NCI-H526 treated with DMSO at 0.1 percent for 48 hours (cell line): ENCODE measurements at regions not wholly inside any gene's neighbourhood (a gene's known extent, or its start where the extent isn't known, plus 50 kb on each side); places are given as distances from the start of the nearest gene placed in this dataset.
"Not testable (repeated sequence)": the region's sequence is repeated elsewhere in the genome, so short reads cannot be mapped to it uniquely, and the experiment has no call there.

ENCODE experiments used
- DNase-seq: peaks from one replicate; lab custom pipeline; 2025; lab: John Stamatoyannopoulos, UW

GRCh38 chr14:41549821-41550607, 56.7 kb upstream of the LRFN5 start:
- no peak for DNase-seq

- DNase-seq, result no peak
Observed at GRCh38 chr14:41549282-41549681, 57.4 kb upstream of the LRFN5 start.

- DNase-seq, result no peak
Observed at GRCh38 chr14:41548666-41549065, 58.0 kb upstream of the LRFN5 start.

- no peak for DNase-seq
Observed at GRCh38 chr14:41541333-41541732, 65.3 kb upstream of the LRFN5 start.

GRCh38 chr14:41532255-41532654, 74.4 kb upstream of the LRFN5 start:
- DNase-seq, result no peak

- DNase-seq, result no peak
Observed at GRCh38 chr14:41521891-41522290, 84.8 kb upstream of the LRFN5 start.

GRCh38 chr14:41518030-41518429, 88.6 kb upstream of the LRFN5 start:
- DNase-seq, result not testable (repeated sequence)

- no peak for DNase-seq
Observed at GRCh38 chr14:41506552-41506951, 100.1 kb upstream of the LRFN5 start.

GRCh38 chr14:41505491-41505890, 101.2 kb upstream of the LRFN5 start:
- no peak for DNase-seq

GRCh38 chr14:41498959-41499358, 107.7 kb upstream of the LRFN5 start:
- DNase-seq, result no peak

GRCh38 chr14:41490323-41490722, 116.4 kb upstream of the LRFN5 start:
- DNase-seq, result no peak

GRCh38 chr14:41489315-41489972, 117.2 kb upstream of the LRFN5 start:
- no peak for DNase-seq

- DNase-seq, result no peak
Observed at GRCh38 chr14:41488401-41488800, 118.3 kb upstream of the LRFN5 start.

GRCh38 chr14:41482861-41483260, 123.8 kb upstream of the LRFN5 start:
- DNase-seq, result no peak

- no peak for DNase-seq
Observed at GRCh38 chr14:41476526-41476925, 130.2 kb upstream of the LRFN5 start.

- DNase-seq, result no peak
Observed at GRCh38 chr14:41461380-41461779, 145.3 kb upstream of the LRFN5 start.

- DNase-seq, result no peak
Observed at GRCh38 chr14:41457393-41457792, 149.3 kb upstream of the LRFN5 start.

- no peak for DNase-seq
Observed at GRCh38 chr14:41449066-41449465, 157.6 kb upstream of the LRFN5 start.

- no peak for DNase-seq
Observed at GRCh38 chr14:41446008-41446407, 160.7 kb upstream of the LRFN5 start.

- no peak for DNase-seq
Observed at GRCh38 chr14:41423503-41423902, 183.2 kb upstream of the LRFN5 start.

- DNase-seq, result not testable (repeated sequence)
Observed at GRCh38 chr14:41421308-41421707, 185.4 kb upstream of the LRFN5 start.

- DNase-seq, result no peak
Observed at GRCh38 chr14:41419709-41420108, 187.0 kb upstream of the LRFN5 start.

GRCh38 chr14:41418851-41419250, 187.8 kb upstream of the LRFN5 start:
- no peak for DNase-seq

GRCh38 chr14:41409806-41410205, 196.9 kb upstream of the LRFN5 start:
- no peak for DNase-seq
